SH-SY5Y (cell line): ENCODE measurements at regions not wholly inside any gene's neighbourhood (a gene's known extent, or its start where the extent isn't known, plus 50 kb on each side); places are given as distances from the start of the nearest gene placed in this dataset.

Source experiments
- GATA2 ChIP-seq: IDR thresholded peaks from 2 replicates; pipeline ENCODE4 v1.6.1; 2011; ENCODE audit warnings: mild to moderate bottlenecking, low read depth, low read length
- GATA3 ChIP-seq: IDR thresholded peaks from 2 replicates; pipeline ENCODE4 v1.6.1; 2011; ENCODE audit warnings: low read depth, mild to moderate bottlenecking, low read length, moderate library complexity

GRCh38 chr14:98935921-98936320, 336.1 kb downstream of the BCL11B start:
- TF ChIP-seq GATA2 (no peak), GATA3 (no peak)
